Right kidney (tissue), 1 donor: ENCODE measurements at regions not wholly inside any gene's neighbourhood (a gene's known extent, or its start where the extent isn't known, plus 50 kb on each side); places are given as distances from the start of the nearest gene placed in this dataset.
A peak's percentile ranks its signal among the peaks of the same experiment; 100 is the strongest.

Experiments
- DNase-seq: peaks from one replicate; pipeline ENCODE4 v3.0.0-alpha.2; 2016

DNA sequence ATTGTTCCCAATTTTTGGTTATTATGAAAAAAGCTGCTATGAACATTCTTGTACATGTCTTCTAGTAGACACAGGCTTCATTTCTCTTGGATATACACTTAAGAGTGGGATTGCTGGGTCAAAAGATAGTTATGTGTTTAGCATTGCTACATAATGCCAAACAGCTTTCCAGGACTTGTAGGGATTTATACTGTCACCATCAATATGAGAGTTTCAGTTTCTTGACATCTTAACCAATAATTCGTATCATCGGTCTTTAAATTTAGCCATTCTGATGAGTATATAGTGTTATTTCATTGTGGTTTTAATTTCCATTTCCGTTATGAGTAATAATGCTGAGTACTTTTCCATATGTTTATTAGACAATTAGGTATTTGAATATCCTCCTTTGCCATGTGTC lies 190.3 kb upstream of the PFN2 start:
- DNase-seq, result no peak

DNA sequence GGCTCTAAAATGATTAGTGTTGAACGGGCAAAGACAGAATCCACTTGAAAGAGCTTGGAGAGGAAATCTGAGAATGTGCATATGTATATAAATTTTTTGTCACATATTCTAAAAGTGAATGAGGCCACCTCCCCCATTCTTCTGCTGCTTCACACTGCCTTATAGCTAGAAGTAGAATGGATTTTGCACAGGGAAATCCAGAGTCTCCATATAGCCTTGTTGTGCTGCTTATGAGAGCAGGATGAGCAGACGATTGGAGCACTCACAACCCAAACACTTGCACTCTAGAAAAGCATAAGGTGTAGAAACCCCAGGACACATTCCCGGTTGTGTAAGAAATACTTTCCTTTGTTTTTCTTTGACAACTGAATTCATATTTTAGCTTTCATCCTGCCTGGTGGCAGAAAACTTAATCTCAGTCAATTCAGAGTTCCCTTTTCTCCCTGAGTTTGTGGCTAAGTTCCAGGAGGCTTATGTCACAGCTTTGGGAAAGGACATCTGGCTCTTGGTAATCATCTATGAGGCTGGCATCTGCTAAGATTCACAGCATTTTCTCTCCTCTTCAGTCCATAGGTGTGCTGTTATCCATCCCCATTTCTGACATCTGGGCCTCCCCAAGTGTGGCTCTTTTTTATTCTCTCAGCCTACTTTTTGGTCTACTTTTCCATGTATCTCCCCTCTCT lies 188.4 kb upstream of the PFN2 start:
- no peak for DNase-seq

DNA sequence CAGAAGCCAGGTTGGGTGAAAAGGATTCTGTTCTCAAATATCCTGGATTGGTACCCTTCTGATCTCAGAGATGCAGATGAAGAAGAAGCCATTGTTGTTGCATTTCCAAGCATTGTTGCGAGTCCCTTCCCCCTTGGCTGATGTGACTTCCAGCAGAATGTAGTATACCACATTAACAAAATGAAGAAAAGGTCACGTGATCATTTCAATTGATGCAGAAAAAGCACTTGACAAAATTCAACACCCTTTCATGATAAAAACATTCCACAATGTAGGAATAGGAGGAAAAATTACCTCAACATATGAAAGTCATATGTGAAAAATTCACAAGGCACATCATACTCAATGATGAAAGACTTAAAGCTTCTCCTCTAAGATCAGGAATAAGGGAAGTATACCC lies 181.9 kb upstream of the PFN2 start:
- no peak for DNase-seq

GRCh38 chr3:150150633-150151032 lies 179.9 kb upstream of the PFN2 start:
- DNase-seq, result no peak

- no peak for DNase-seq
Observed at GRCh38 chr3:150149651-150150051, 179.0 kb upstream of the PFN2 start.

GRCh38 chr3:150148227-150148626 lies 177.5 kb upstream of the PFN2 start:
- no peak for DNase-seq

- DNase-seq, result peak; percentile 22
Observed at GRCh38 chr3:150147776-150148175, 177.1 kb upstream of the PFN2 start.

DNA sequence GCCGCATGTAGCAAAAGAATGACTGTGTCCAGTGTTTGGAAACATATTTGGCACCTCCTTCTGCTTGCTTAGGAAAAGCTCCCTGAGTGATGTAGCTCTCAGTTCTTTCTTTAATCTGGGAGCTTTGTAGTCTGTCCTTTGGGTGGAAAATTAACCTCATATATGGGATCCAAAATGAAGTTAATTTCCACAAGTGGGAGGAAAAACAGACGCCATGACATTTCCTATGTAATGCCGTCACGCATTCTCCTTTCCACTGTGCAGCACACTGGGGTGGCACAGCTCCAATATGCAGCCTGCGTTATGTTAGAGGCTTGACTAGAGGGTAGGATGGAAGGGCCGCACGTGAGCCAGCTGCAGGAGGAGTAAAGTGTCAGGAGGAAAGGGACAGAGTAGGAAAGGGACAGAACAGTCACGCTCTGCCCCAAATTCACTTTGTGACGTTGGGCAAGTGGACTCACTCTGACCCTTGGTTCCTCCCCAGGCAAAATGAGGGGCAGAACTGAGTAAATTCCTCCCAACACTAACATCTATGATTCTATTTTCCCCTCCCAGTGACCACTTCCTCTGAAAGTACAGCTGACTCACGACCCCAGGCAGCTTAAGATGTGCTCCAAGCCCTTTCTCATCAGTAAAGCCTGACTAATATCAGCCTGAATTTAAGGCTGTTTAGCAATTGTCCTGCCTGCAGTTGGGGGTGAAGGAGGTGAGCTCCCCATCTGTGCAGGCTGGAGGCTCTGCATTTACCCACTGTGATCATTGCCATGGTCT lies 176.5 kb upstream of the PFN2 start:
- peak; percentile 28 for DNase-seq

GRCh38 chr3:150145659-150146058 lies 175.0 kb upstream of the PFN2 start:
- no peak for DNase-seq

DNA sequence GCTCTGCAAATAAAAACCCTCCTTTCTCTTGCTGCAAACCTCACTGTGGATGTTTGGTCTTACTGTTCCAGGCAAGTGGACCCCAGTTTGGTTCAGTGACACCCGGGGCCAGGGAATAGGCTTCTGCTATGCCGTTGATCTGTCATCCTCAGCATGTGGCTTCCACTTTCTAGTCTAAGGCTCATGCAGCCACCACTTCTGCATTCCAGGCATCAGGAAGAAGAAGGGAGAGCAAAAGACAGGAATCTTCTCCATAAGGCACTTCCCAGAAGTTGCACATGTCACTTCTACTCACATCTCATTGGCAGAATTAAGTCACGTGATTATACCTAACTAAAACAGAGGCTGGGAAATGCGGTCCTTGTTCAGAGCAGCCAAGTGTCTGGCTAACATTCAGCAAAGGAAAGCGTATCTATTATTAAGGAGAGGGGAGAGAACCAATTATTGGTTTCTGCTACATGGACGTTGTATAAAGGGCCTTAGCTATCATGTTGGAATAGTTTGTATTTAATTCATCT lies 173.6 kb upstream of the PFN2 start:
- no peak for DNase-seq

DNA sequence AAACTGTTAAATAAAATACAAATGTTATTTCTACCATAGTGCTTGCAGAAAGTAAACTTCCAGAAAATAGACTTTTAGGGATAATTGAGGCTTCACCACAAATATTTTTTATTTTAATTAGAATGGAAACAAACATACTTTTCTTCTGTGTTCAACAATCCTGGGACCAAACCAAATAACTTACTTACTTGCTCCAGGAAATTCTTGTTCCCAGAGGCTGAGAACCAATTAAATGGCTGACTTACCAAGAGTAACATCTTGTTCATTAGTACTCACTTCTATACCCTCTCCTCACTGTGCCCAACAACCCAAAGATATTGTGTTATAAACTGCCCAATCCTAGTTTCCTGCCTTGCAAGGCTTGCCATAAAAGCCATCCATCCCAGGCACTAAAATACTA lies 172.2 kb upstream of the PFN2 start:
- no peak for DNase-seq

- no peak for DNase-seq
Observed at GRCh38 chr3:150141790-150142326, 171.2 kb upstream of the PFN2 start.

- no peak for DNase-seq
Observed at GRCh38 chr3:150140614-150141321, 170.1 kb upstream of the PFN2 start.

GRCh38 chr3:150138824-150139223 lies 168.1 kb upstream of the PFN2 start:
- no peak for DNase-seq

DNA sequence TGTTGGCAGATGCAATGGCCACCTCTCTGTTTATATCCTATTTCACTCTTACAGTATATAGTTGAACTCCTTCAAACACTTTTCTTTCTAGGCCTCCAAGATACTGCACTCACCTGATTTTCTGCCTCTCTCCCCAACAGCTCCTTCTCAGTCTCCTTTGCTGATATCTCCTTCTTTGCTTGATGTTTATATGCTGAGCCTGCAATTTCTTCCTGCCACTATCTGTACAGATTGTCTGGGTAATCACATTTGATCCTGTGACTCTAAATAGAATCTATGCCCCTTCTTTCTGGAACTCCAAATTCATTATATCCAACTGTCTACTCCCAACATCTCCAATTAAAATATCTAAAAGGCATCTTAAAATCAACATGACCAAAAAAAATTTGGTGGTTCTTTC lies 165.5 kb upstream of the PFN2 start:
- no peak for DNase-seq

- DNase-seq, result no peak
Observed at GRCh38 chr3:150135287-150135721, 164.6 kb upstream of the PFN2 start.

GRCh38 chr3:150133293-150133692 lies 162.6 kb upstream of the PFN2 start:
- no peak for DNase-seq

DNA sequence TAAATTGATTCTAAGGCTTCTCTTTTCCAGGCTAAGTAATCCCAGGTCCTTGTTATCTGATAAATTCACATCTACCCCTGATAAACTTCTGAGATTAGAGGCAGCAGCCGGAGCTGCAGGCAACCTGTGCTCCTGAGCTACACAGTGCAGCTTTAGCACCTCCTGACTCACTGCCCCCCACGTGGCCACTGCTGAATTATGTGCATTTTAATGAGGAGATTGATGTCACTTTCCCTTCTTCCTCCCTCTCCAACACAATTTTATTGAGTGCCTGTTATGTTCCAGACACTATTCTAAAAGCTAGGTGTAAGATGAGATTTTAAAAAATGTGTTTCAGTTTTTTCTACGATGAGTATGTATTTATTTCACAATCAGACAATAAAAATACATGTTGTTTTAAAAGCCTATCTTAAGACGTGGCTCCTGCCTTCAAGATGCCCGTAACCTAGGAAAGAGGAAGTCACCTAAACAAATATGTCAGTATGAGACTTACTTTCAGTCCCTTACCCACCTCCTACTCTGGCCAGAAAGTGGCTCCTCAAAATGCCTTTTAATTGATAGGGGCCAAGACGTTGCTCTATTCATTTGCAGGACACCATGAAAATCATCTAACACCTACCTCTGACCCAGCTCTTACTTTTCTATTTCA lies 161.5 kb upstream of the PFN2 start:
- no peak for DNase-seq

DNA sequence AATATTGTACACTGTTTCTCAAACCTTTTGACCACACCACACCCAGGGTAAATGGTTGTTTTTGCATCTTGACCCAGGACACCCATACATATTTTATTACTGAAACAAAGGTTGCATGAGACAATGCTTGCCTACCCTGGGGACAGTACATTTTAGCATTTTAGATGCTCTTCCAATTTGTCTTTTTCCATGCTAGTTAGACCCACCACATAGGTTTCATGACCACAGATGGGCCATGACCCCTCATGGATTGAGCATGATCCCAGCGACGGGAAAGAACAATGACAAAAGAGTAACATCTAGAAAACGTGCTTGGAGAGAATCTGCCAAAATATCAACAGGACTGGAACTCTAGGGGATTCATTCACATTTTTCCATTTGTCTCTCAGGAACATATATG lies 161.0 kb upstream of the PFN2 start:
- no peak for DNase-seq

GRCh38 chr3:150130404-150131100 lies 159.9 kb upstream of the PFN2 start:
- DNase-seq, result no peak

DNA sequence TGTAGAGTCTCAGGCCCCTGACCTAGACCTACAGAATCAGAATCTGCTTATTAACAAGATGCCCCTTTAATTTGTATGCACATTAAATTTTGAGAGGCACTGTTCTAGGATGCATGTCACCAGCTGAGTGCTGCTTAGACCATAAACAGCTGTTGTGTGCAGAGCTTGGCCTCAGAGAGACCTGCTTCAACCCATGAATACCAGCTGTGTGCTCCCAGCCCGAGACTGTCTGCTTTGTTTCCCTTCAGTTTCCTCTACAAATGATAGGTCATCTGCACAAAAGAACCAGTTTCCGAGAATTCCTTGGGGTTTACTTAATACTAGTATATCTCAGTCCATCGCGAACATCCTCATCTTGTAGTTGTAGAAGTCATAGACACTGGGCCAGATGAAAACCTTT lies 158.5 kb upstream of the PFN2 start:
- DNase-seq, result no peak

- DNase-seq, result no peak
Observed at GRCh38 chr3:150128126-150128525, 157.4 kb upstream of the PFN2 start.
